Neural crest cell (in vitro differentiated cells): ENCODE measurements at regions not wholly inside any gene's neighbourhood (a gene's known extent, or its start where the extent isn't known, plus 50 kb on each side); places are given as distances from the start of the nearest gene placed in this dataset.

Source experiments
- DNase-seq: peaks from one replicate; pipeline ENCODE4 v3.0.0; 2021; ENCODE audit warnings: low read depth, mixed read lengths, low spot score
- H3K27ac Mint-ChIP-seq: one replicate; pipeline ENCODE4 v1.8.0; 2021; ENCODE audit warnings: mild to moderate bottlenecking, mixed read lengths; ENCODE audit not compliant: unreplicated experiment
- H3K27me3 Mint-ChIP-seq: 2 replicates; pipeline ENCODE4 v1.8.0; 2021; ENCODE audit warnings: low read depth, mild to moderate bottlenecking, mixed read lengths
- H3K36me3 Mint-ChIP-seq: 2 replicates; pipeline ENCODE4 v1.8.0; 2021; ENCODE audit warnings: low read depth, mild to moderate bottlenecking, mixed read lengths
- H3K4me1 Mint-ChIP-seq: 2 replicates; pipeline ENCODE4 v1.8.0; 2021; ENCODE audit warnings: mixed read lengths
- H3K4me3 Mint-ChIP-seq: one replicate; pipeline ENCODE4 v1.8.0; 2021; ENCODE audit warnings: mild to moderate bottlenecking, mixed read lengths
- H3K9me3 Mint-ChIP-seq: 2 replicates; pipeline ENCODE4 v1.8.0; 2021; ENCODE audit warnings: mixed read lengths
- CTCF ChIP-seq: fragments of 200-600 bp; sonication (generic); conservative IDR thresholded peaks from 2 replicates; pipeline ENCODE4 v1.5.0; 2021; ENCODE audit warnings: antibody characterized with exemption, mild to moderate bottlenecking

GRCh38 chr13:97654236-97654635 lies 220.3 kb downstream of the RAP2A start:
- H3K4me1 Mint-ChIP-seq: no peaks in the 10 kb centered on the region
- no peak for TF ChIP-seq CTCF
- no peak overlapping the region for H3K27ac Mint-ChIP-seq
- no peak for DNase-seq
- H3K27me3 Mint-ChIP-seq: peaks cover 7% of the 10 kb centered on the region
- no peaks in the 10 kb centered on the region for H3K36me3 Mint-ChIP-seq
- no peaks in the 10 kb centered on the region for H3K9me3 Mint-ChIP-seq
- no peak overlapping the region for H3K4me3 Mint-ChIP-seq

GRCh38 chr13:97658556-97658955 lies 224.6 kb downstream of the RAP2A start:
- no peak overlapping the region for H3K27ac Mint-ChIP-seq
- no peaks in the 10 kb centered on the region for H3K9me3 Mint-ChIP-seq
- no peaks in the 10 kb centered on the region for H3K36me3 Mint-ChIP-seq
- TF ChIP-seq CTCF: no peak
- H3K4me1 Mint-ChIP-seq: peaks cover 4% of the 10 kb centered on the region
- H3K4me3 Mint-ChIP-seq: no peak overlapping the region
- no peak for DNase-seq
- H3K27me3 Mint-ChIP-seq: peaks cover 38% of the 10 kb centered on the region

- Mint-ChIP-seq H3K4me1 (peaks cover 4% of the 10 kb centered on the region), H3K36me3 (no peaks in the 10 kb centered on the region), H3K27ac (no peak overlapping the region), H3K4me3 (no peak overlapping the region), H3K9me3 (no peaks in the 10 kb centered on the region), H3K27me3 (peaks cover 39% of the 10 kb centered on the region)
- peak; percentile 20 for TF ChIP-seq CTCF
- DNase-seq: no peak
Observed at GRCh38 chr13:97659602-97660001, 225.6 kb downstream of the RAP2A start.

GRCh38 chr13:97660594-97661260 lies 226.8 kb downstream of the RAP2A start:
- H3K9me3 Mint-ChIP-seq: no peaks in the 10 kb centered on the region
- H3K27me3 Mint-ChIP-seq: peaks cover 38% of the 10 kb centered on the region
- TF ChIP-seq CTCF: no peak
- no peak overlapping the region for H3K4me3 Mint-ChIP-seq
- no peak overlapping the region for H3K27ac Mint-ChIP-seq
- DNase-seq: no peak
- H3K36me3 Mint-ChIP-seq: no peaks in the 10 kb centered on the region
- H3K4me1 Mint-ChIP-seq: peaks cover 4% of the 10 kb centered on the region

DNA sequence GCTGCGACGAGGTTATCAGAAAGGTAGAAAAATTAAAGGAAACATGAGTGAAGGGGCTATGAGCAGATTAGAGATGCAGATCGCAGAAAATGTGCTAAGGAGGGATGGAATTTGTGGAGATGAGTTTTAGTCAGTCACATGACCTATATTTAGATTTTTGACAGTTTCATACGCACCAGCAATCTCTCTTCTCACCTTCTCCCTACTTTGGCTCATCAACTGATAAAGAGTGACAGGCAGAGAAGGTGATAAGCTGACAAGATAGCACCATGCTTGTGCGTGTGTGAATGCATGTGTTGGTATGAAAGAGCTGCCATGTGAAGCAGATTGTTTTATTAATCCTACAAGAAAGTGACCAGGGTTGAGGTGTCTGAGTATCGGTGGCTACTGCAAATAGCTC lies 252.6 kb downstream of the RAP2A start:
- Mint-ChIP-seq H3K36me3 (no peaks in the 10 kb centered on the region), H3K27ac (no peak overlapping the region), H3K9me3 (no peaks in the 10 kb centered on the region), H3K4me3 (no peak overlapping the region), H3K27me3 (no peaks in the 10 kb centered on the region), H3K4me1 (no peaks in the 10 kb centered on the region)
- no peak for TF ChIP-seq CTCF
- no peak for DNase-seq

- H3K27ac Mint-ChIP-seq: no peak overlapping the region
- H3K4me3 Mint-ChIP-seq: no peak overlapping the region
- no peaks in the 10 kb centered on the region for H3K9me3 Mint-ChIP-seq
- H3K4me1 Mint-ChIP-seq: no peaks in the 10 kb centered on the region
- DNase-seq: no peak
- H3K27me3 Mint-ChIP-seq: no peaks in the 10 kb centered on the region
- no peaks in the 10 kb centered on the region for H3K36me3 Mint-ChIP-seq
- TF ChIP-seq CTCF: no peak
Observed at GRCh38 chr13:97692628-97693027, 258.7 kb downstream of the RAP2A start.
